NCI-H510A treated with DMSO at 0.1 percent for 48 hours (cell line): ENCODE measurements at regions not wholly inside any gene's neighbourhood (a gene's known extent, or its start where the extent isn't known, plus 50 kb on each side); places are given as distances from the start of the nearest gene placed in this dataset.

Source experiments
- DNase-seq: peaks from one replicate; lab custom pipeline; 2025; lab: John Stamatoyannopoulos, UW

- DNase-seq: peak; percentile 81
Measured at GRCh38 chr11:119885861-119886567, 157.0 kb upstream of the NECTIN1 start.

GRCh38 chr11:119885067-119885466 lies 156.1 kb upstream of the NECTIN1 start:
- peak; percentile 89 for DNase-seq

- no peak for DNase-seq
Measured at GRCh38 chr11:119882316-119882715, 153.3 kb upstream of the NECTIN1 start.

- no peak for DNase-seq
Measured at GRCh38 chr11:119880873-119881272, 151.9 kb upstream of the NECTIN1 start.

GRCh38 chr11:119880143-119880542 lies 151.1 kb upstream of the NECTIN1 start:
- no peak for DNase-seq

GRCh38 chr11:119878990-119879389 lies 150.0 kb upstream of the NECTIN1 start:
- no peak for DNase-seq

GRCh38 chr11:119876841-119877240 lies 147.8 kb upstream of the NECTIN1 start:
- DNase-seq: no peak

GRCh38 chr11:119875841-119876600 lies 147.0 kb upstream of the NECTIN1 start:
- DNase-seq: no peak

- DNase-seq: no peak
Measured at GRCh38 chr11:119874660-119875238, 145.7 kb upstream of the NECTIN1 start.

- no peak for DNase-seq
Measured at GRCh38 chr11:119873761-119874421, 144.9 kb upstream of the NECTIN1 start.

GRCh38 chr11:119872611-119873310 lies 143.8 kb upstream of the NECTIN1 start:
- DNase-seq: no peak

- no peak for DNase-seq
Measured at GRCh38 chr11:119865661-119866156, 136.7 kb upstream of the NECTIN1 start.

- DNase-seq: no peak
Measured at GRCh38 chr11:119864836-119865235, 135.8 kb upstream of the NECTIN1 start.

- DNase-seq: peak; percentile 93
Measured at GRCh38 chr11:119863851-119864601, 135.0 kb upstream of the NECTIN1 start.

- no peak for DNase-seq
Measured at GRCh38 chr11:119863236-119863635, 134.2 kb upstream of the NECTIN1 start.

GRCh38 chr11:119861160-119861559 lies 132.2 kb upstream of the NECTIN1 start:
- DNase-seq: no peak

GRCh38 chr11:119860561-119861094 lies 131.6 kb upstream of the NECTIN1 start:
- no peak for DNase-seq

- no peak for DNase-seq
Measured at GRCh38 chr11:119859684-119860083, 130.7 kb upstream of the NECTIN1 start.

- no peak for DNase-seq
Measured at GRCh38 chr11:119858288-119858687, 129.3 kb upstream of the NECTIN1 start.

- DNase-seq: no peak
Measured at GRCh38 chr11:119856681-119857485, 127.9 kb upstream of the NECTIN1 start.
